ENCODE measurements at regions not wholly inside any gene's neighbourhood (a gene's known extent, or its start where the extent isn't known, plus 50 kb on each side); places are given as distances from the start of the nearest gene placed in this dataset.

GRCh38 chrX:7704205-7704604 is 138.8 kb upstream of the VCX start:
- TF ChIP-seq CTCF (IDR thresholded peaks at IDR 0.05), result no peak
- no peak for TF ChIP-seq POLR2AphosphoS5 (IDR thresholded peaks at IDR 0.05)
- TF ChIP-seq EP300 (IDR thresholded peaks at IDR 0.05; ENCODE audit: low read depth), result no peak
- no peak for TF ChIP-seq POLR2A (IDR thresholded peaks at IDR 0.05)
